ENCODE measurements at regions not wholly inside any gene's neighbourhood (a gene's known extent, or its start where the extent isn't known, plus 50 kb on each side); places are given as distances from the start of the nearest gene placed in this dataset.

GRCh38 chr2:82143343-82143742 lies 1838.8 kb upstream of the LRRTM1 start:
- no TSS peak for BruUV-seq (replicated peaks)
- TF ChIP-seq POLR2AphosphoS5 (IDR thresholded peaks at IDR 0.05; ENCODE audit: low read depth, low read length) (no peak), REST (IDR thresholded peaks at IDR 0.05; ENCODE audit: insufficient read depth in 1 of 2, low read depth in 2 of 2, low read length in 1 of 2) (no peak), TCF7L2 (IDR thresholded peaks at IDR 0.05; ENCODE audit: low read depth, low read length) (no peak), SIN3A (IDR thresholded peaks at IDR 0.05; ENCODE audit: borderline replicate concordance, insufficient read depth, low read depth, low read length) (no peak), CTCF (IDR thresholded peaks at IDR 0.05) (no peak)
- no peak for DNase-seq (ENCODE audit: low read depth, low spot score)
- Histone ChIP-seq H3K27ac (ENCODE audit: low read length) (no peak overlapping the region), H3K27me3 (ENCODE audit: control insufficient read depth, insufficient read depth, low read length) (no peaks in the 10 kb centered on the region), H3K4me3 (ENCODE audit: low read depth in 2 of 2, low read length in 2 of 2) (no peak overlapping the region), H3K4me1 (ENCODE audit: control insufficient read depth, insufficient read depth, low read length) (no peaks in the 10 kb centered on the region), H3K36me3 (ENCODE audit: control insufficient read depth, insufficient read depth, low read length) (no peaks in the 10 kb centered on the region), H3K9me3 (ENCODE audit: control insufficient read depth, insufficient read depth, low read depth, low read length) (no peaks in the 10 kb centered on the region)
- intact Hi-C loops (cut with micrococcal nuclease; ENCODE audit: unreplicated experiment) (no loop called here), in situ Hi-C loops (cut with HindIII; ENCODE audit: low pct_unique_long_range_greater_than_20kb, low sequenced_read_pairs) (no loop called here)
- ChIA-PET POLR2A (no interaction called here), CTCF (no interaction called here)
- ATAC-seq = no peak

- intact Hi-C loops (cut with micrococcal nuclease; ENCODE audit: unreplicated experiment) = no loop called here
- Histone ChIP-seq H3K36me3 (ENCODE audit: control insufficient read depth, insufficient read depth, low read length) (no peaks in the 10 kb centered on the region), H3K9me3 (ENCODE audit: control insufficient read depth, insufficient read depth, low read depth, low read length) (no peaks in the 10 kb centered on the region), H3K4me3 (ENCODE audit: low read depth in 2 of 2, low read length in 2 of 2) (no peak overlapping the region), H3K27ac (ENCODE audit: low read length) (no peak overlapping the region), H3K4me1 (ENCODE audit: control insufficient read depth, insufficient read depth, low read length) (no peaks in the 10 kb centered on the region), H3K27me3 (ENCODE audit: control insufficient read depth, insufficient read depth, low read length) (no peaks in the 10 kb centered on the region)
- BruUV-seq (replicated peaks) = no TSS peak
- ChIA-PET CTCF (no interaction called here), POLR2A (no interaction called here)
- in situ Hi-C loops (cut with HindIII; ENCODE audit: low pct_unique_long_range_greater_than_20kb, low sequenced_read_pairs) = no loop called here
- ATAC-seq (no peak), DNase-seq (ENCODE audit: low read depth, low spot score) (no peak)
- no peak for TF ChIP-seq POLR2AphosphoS5 (IDR thresholded peaks at IDR 0.05; ENCODE audit: low read depth, low read length)
- no peak for TF ChIP-seq TCF7L2 (IDR thresholded peaks at IDR 0.05; ENCODE audit: low read depth, low read length)
- TF ChIP-seq REST (IDR thresholded peaks at IDR 0.05; ENCODE audit: insufficient read depth in 1 of 2, low read depth in 2 of 2, low read length in 1 of 2) = no peak
- TF ChIP-seq SIN3A (IDR thresholded peaks at IDR 0.05; ENCODE audit: borderline replicate concordance, insufficient read depth, low read depth, low read length) = no peak
- no peak for TF ChIP-seq CTCF (IDR thresholded peaks at IDR 0.05)
Measured at GRCh38 chr2:82139979-82140611, 1835.5 kb upstream of the LRRTM1 start.

Measured in Panc1 (cell line).